Activated T-cell treated with anti-CD3 and anti-CD28 coated beads for 48 hours (primary cell): ENCODE measurements at regions not wholly inside any gene's neighbourhood (a gene's known extent, or its start where the extent isn't known, plus 50 kb on each side); places are given as distances from the start of the nearest gene placed in this dataset.

Experiments
- DNase-seq: peaks from one replicate; pipeline ENCODE4 v3.0.0-alpha.2; 2020; ENCODE audit warnings: low read depth

- no peak for DNase-seq
Observed at GRCh38 chr5:133738271-133738670, 125.9 kb upstream of the FSTL4 start.

GRCh38 chr5:133736512-133736911, 124.2 kb upstream of the FSTL4 start:
- no peak for DNase-seq

- no peak for DNase-seq
Observed at GRCh38 chr5:133735346-133735745, 123.0 kb upstream of the FSTL4 start.

- DNase-seq: no peak
Observed at GRCh38 chr5:133734916-133735315, 122.6 kb upstream of the FSTL4 start.

GRCh38 chr5:133732536-133732935, 120.2 kb upstream of the FSTL4 start:
- DNase-seq: no peak

- no peak for DNase-seq
Observed at GRCh38 chr5:133731951-133732350, 119.6 kb upstream of the FSTL4 start.

- no peak for DNase-seq
Observed at GRCh38 chr5:133730866-133731265, 118.5 kb upstream of the FSTL4 start.

GRCh38 chr5:133730346-133730745, 118.0 kb upstream of the FSTL4 start:
- no peak for DNase-seq

- DNase-seq: no peak
Observed at GRCh38 chr5:133729800-133730199, 117.5 kb upstream of the FSTL4 start.

GRCh38 chr5:133728475-133728874, 116.1 kb upstream of the FSTL4 start:
- DNase-seq: no peak

GRCh38 chr5:133727636-133728035, 115.3 kb upstream of the FSTL4 start:
- no peak for DNase-seq

GRCh38 chr5:133723651-133724366, 111.5 kb upstream of the FSTL4 start:
- no peak for DNase-seq

- no peak for DNase-seq
Observed at GRCh38 chr5:133723126-133723525, 110.8 kb upstream of the FSTL4 start.

GRCh38 chr5:133721365-133721764, 109.0 kb upstream of the FSTL4 start:
- DNase-seq: no peak

- DNase-seq: no peak
Observed at GRCh38 chr5:133718457-133718856, 106.1 kb upstream of the FSTL4 start.

GRCh38 chr5:133716532-133717183, 104.3 kb upstream of the FSTL4 start:
- DNase-seq: no peak

GRCh38 chr5:133715616-133716015, 103.3 kb upstream of the FSTL4 start:
- DNase-seq: no peak

- DNase-seq: no peak
Observed at GRCh38 chr5:133715216-133715615, 102.9 kb upstream of the FSTL4 start.

- no peak for DNase-seq
Observed at GRCh38 chr5:133714161-133714915, 102.0 kb upstream of the FSTL4 start.

- DNase-seq: no peak
Observed at GRCh38 chr5:133713751-133714150, 101.4 kb upstream of the FSTL4 start.

GRCh38 chr5:133713209-133713608, 100.9 kb upstream of the FSTL4 start:
- DNase-seq: no peak

- DNase-seq: no peak
Observed at GRCh38 chr5:133712562-133712961, 100.2 kb upstream of the FSTL4 start.

- DNase-seq: no peak
Observed at GRCh38 chr5:133709209-133709725, 96.9 kb upstream of the FSTL4 start.
